HG03135 (cell line): ENCODE measurements at regions not wholly inside any gene's neighbourhood (a gene's known extent, or its start where the extent isn't known, plus 50 kb on each side); places are given as distances from the start of the nearest gene placed in this dataset.

Experiments used
- ATAC-seq: cut with Tn5 transposase; IDR thresholded peaks from one replicate; pipeline ENCODE4 v1.9.1; 2021; ENCODE audit warnings: mild to moderate bottlenecking, moderate library complexity; ENCODE audit not compliant: unreplicated experiment

GRCh38 chr7:132733860-132734259 lies 157.6 kb upstream of the PLXNA4 start:
- no peak for ATAC-seq

- ATAC-seq: no peak
These were observed 156.1 kb upstream of the PLXNA4 start for GRCh38 chr7:132732321-132732865.

- no peak for ATAC-seq
These were observed 153.8 kb upstream of the PLXNA4 start for GRCh38 chr7:132730105-132730504.

GRCh38 chr7:132723506-132724081 lies 147.3 kb upstream of the PLXNA4 start:
- no peak for ATAC-seq

GRCh38 chr7:132720835-132721234 lies 144.6 kb upstream of the PLXNA4 start:
- ATAC-seq: no peak

- ATAC-seq: no peak
These were observed 137.6 kb upstream of the PLXNA4 start for GRCh38 chr7:132713893-132714292.

- no peak for ATAC-seq
These were observed 133.8 kb upstream of the PLXNA4 start for GRCh38 chr7:132709971-132710567.

GRCh38 chr7:132708470-132708869 lies 132.2 kb upstream of the PLXNA4 start:
- ATAC-seq: no peak

- no peak for ATAC-seq
These were observed 128.9 kb upstream of the PLXNA4 start for GRCh38 chr7:132705146-132705545.

GRCh38 chr7:132703742-132704141 lies 127.5 kb upstream of the PLXNA4 start:
- no peak for ATAC-seq

GRCh38 chr7:132697003-132697402 lies 120.7 kb upstream of the PLXNA4 start:
- no peak for ATAC-seq

- no peak for ATAC-seq
These were observed 120.1 kb upstream of the PLXNA4 start for GRCh38 chr7:132696332-132696731.

GRCh38 chr7:132691201-132691600 lies 114.9 kb upstream of the PLXNA4 start:
- ATAC-seq: no peak

- ATAC-seq: no peak
These were observed 113.9 kb upstream of the PLXNA4 start for GRCh38 chr7:132690174-132690573.

GRCh38 chr7:132687981-132688383 lies 111.7 kb upstream of the PLXNA4 start:
- ATAC-seq: no peak

GRCh38 chr7:132687016-132687415 lies 110.7 kb upstream of the PLXNA4 start:
- no peak for ATAC-seq

GRCh38 chr7:132685277-132685676 lies 109.0 kb upstream of the PLXNA4 start:
- no peak for ATAC-seq

- no peak for ATAC-seq
These were observed 107.8 kb upstream of the PLXNA4 start for GRCh38 chr7:132683896-132684690.

- no peak for ATAC-seq
These were observed 105.7 kb upstream of the PLXNA4 start for GRCh38 chr7:132681951-132682350.

GRCh38 chr7:132680590-132680989 lies 104.3 kb upstream of the PLXNA4 start:
- no peak for ATAC-seq

GRCh38 chr7:132678656-132679055 lies 102.4 kb upstream of the PLXNA4 start:
- no peak for ATAC-seq

- no peak for ATAC-seq
These were observed 101.6 kb upstream of the PLXNA4 start for GRCh38 chr7:132677918-132678317.
